ENCODE measurements at regions not wholly inside any gene's neighbourhood (a gene's known extent, or its start where the extent isn't known, plus 50 kb on each side); places are given as distances from the start of the nearest gene placed in this dataset.

- no peak for TF ChIP-seq CTCF (IDR thresholded peaks at IDR 0.05)
- no peak for TF ChIP-seq POLR2A (IDR thresholded peaks at IDR 0.05)
- no peak for TF ChIP-seq POLR2AphosphoS5 (IDR thresholded peaks at IDR 0.05)
- no peak for TF ChIP-seq EP300 (IDR thresholded peaks at IDR 0.05)
Observed at GRCh38 chr4:115310641-115311040, 197.2 kb upstream of the NDST4 start.

Measured in suprapubic skin (tissue), 4 donors.